ENCODE measurements at regions not wholly inside any gene's neighbourhood (a gene's known extent, or its start where the extent isn't known, plus 50 kb on each side); places are given as distances from the start of the nearest gene placed in this dataset.
A peak's percentile ranks its signal among the peaks of the same experiment; 100 is the strongest.

DNA sequence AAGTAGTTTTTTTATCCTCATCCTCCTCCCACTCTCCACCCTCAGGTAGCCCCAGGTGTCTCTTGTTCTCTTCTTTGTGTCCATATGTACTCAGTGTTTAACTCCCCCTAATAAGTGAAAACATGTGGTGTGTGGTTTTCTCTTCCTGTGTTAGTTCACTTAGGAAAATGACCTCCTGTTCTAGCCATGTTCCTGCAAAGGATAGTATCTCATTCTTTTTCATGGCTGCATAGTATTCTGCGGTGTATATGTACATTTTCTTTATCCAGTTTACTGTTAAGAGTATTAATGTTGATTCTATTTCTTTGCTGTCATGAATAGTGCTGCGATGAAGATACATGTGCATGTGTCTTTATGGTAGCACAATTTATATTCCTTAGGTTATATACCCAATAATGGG lies 68.4 kb upstream of the RANBP3L start:
- Histone ChIP-seq H3K27ac (no peak overlapping the region), H3K9me3 (no peaks in the 10 kb centered on the region), H3K4me1 (peaks cover 0 to 39% (median 26%) of the 10 kb centered on the region in 4 donors), H3K4me3 (no peak overlapping the region), H3K36me3 (no peaks in the 10 kb centered on the region), H3K27me3 (no peaks in the 10 kb centered on the region)
- intact Hi-C loops (cut with DNase I; ENCODE audit: low total_unique reads), result no loop called here
- TF ChIP-seq, protein P1, sequence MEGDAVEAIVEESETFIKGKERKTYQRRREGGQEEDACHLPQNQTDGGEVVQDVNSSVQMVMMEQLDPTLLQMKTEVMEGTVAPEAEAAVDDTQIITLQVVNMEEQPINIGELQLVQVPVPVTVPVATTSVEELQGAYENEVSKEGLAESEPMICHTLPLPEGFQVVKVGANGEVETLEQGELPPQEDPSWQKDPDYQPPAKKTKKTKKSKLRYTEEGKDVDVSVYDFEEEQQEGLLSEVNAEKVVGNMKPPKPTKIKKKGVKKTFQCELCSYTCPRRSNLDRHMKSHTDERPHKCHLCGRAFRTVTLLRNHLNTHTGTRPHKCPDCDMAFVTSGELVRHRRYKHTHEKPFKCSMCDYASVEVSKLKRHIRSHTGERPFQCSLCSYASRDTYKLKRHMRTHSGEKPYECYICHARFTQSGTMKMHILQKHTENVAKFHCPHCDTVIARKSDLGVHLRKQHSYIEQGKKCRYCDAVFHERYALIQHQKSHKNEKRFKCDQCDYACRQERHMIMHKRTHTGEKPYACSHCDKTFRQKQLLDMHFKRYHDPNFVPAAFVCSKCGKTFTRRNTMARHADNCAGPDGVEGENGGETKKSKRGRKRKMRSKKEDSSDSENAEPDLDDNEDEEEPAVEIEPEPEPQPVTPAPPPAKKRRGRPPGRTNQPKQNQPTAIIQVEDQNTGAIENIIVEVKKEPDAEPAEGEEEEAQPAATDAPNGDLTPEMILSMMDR (IDR thresholded peaks at IDR 0.05), result no peak
- DNase-seq, result no peak

DNA sequence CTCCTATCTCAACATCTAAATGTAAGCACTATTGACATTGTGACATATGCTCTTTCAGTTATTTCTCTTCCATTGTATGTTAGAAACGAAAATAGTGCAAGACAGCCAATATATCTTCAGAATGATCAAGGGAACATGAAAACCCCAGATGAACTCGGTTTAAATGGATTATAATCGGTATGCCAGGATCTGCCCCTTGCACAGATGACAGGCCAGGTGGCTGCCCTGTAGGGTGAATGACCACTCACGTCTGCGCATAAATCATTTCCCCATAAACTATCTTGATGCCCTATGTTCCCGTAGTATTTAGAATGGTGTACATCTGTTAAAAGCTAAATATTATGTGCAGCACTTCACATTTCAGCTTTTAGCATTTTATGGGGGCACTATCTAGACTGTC lies 69.7 kb upstream of the RANBP3L start:
- no peaks in the 10 kb centered on the region for H3K27me3 ChIP-seq
- H3K4me3 ChIP-seq, result no peak overlapping the region
- intact Hi-C loops (cut with DNase I; ENCODE audit: low total_unique reads), result no loop called here
- H3K4me1 ChIP-seq, result peaks cover 0 to 34% (median 25%) of the 10 kb centered on the region in 4 donors
- no peaks in the 10 kb centered on the region for H3K9me3 ChIP-seq
- TF ChIP-seq, protein P1 (IDR thresholded peaks at IDR 0.05), result no peak
- H3K27ac ChIP-seq, result no peak overlapping the region
- no peak for DNase-seq
- no peaks in the 10 kb centered on the region for H3K36me3 ChIP-seq

DNA sequence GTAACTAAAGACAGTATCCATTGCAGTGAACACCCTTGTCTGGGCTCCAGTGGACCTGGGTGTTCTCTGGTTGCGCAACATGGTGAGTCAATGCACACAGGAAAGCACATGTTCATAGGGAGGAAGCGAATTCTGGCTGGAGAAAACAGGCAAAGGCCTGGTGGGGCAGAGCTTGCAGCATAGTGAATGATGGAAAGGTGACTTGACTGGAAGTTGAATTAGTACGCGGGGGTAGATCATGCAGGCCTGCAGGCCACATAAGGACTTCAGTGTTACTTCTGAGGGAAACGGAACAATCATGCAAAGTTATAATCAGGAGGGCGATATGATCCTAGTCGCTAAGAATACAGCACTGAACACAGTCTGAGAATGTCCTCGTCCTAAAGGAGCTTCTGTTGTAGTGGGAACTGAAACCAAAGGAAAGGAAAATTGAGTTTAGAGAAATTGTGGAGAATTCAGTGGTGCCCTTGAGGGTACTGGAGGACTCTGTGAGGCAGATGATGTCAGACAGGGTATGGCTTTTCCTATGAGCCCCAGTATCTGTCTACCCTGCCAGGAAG lies 71.9 kb upstream of the RANBP3L start:
- peaks cover 0 to 20% (median 9%) of the 10 kb centered on the region in 4 donors for H3K4me1 ChIP-seq
- H3K27ac ChIP-seq, result peak overlapping the region; percentile 14 to 17
- no peaks in the 10 kb centered on the region for H3K9me3 ChIP-seq
- no peaks in the 10 kb centered on the region for H3K27me3 ChIP-seq
- TF ChIP-seq, protein P1 (IDR thresholded peaks at IDR 0.05), result no peak
- H3K4me3 ChIP-seq, result no peak overlapping the region
- peak; percentile 90 to 93 for DNase-seq
- H3K36me3 ChIP-seq, result no peaks in the 10 kb centered on the region
- intact Hi-C loops (cut with DNase I; ENCODE audit: low total_unique reads), result no loop called here

DNA sequence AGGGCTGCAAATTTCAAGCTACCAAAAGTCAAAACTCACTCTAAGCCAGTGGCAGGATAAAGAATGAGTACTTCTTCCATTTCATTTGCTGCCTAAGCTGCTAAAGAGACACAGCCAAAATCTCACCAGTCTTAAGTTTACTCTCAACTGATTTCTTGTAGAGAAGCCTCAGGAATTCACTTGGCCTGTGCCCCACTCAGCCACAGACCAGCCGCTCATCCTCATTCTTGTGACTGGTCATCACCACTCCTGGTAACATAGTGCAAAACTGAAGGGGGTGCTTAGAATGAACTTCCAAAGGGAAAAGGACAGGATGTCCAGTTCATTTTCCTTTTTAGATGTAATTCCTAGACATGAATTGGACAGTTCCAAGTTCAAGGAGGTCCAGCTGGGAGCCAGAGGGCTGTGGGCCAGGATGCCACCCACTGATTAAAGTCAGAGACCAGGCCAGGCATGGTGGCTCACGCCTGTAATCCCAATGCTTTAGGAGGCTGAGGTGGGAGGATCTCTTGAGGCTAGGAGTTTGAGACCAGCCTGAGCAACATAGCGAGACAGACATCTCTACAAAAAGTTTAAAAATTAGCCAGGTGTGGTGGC lies 72.7 kb upstream of the RANBP3L start:
- Histone ChIP-seq H3K9me3 (no peaks in the 10 kb centered on the region), H3K27ac (peak overlapping the region; percentile 14 to 17), H3K36me3 (no peaks in the 10 kb centered on the region), H3K4me1 (peaks cover 0 to 21% (median 9%) of the 10 kb centered on the region in 4 donors), H3K4me3 (no peak overlapping the region), H3K27me3 (no peaks in the 10 kb centered on the region)
- TF ChIP-seq, protein P1 (IDR thresholded peaks at IDR 0.05), result no peak
- intact Hi-C loops (cut with DNase I; ENCODE audit: low total_unique reads), result no loop called here
- DNase-seq, result peak in 1 of 2 donors; percentile 73

DNA sequence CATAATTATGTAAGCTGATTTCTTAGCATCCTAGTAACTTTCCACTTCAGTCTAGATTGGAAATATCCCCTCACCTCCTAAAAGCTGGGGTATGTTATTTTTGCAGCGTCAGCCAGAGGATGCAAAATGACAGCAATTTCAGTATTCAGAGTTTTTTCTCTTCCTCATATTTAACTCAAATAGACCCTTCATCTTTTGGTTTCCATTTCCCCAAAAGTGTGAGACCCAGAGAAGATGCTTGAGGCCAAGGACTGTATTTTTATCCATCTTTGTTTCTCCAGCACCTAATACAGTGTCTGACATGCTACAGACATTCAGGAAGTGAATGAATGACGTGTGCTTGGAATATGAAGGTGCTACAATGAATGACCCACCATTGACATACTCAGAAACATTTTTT lies 75.5 kb upstream of the RANBP3L start:
- Histone ChIP-seq H3K36me3 (no peaks in the 10 kb centered on the region), H3K27ac (no peak overlapping the region), H3K9me3 (no peaks in the 10 kb centered on the region), H3K4me1 (peaks cover 0 to 21% (median 9%) of the 10 kb centered on the region in 4 donors), H3K4me3 (no peak overlapping the region), H3K27me3 (no peaks in the 10 kb centered on the region)
- DNase-seq, result no peak
- intact Hi-C loops (cut with DNase I; ENCODE audit: low total_unique reads), result no loop called here
- TF ChIP-seq, protein P1 (IDR thresholded peaks at IDR 0.05), result no peak

All from tibial artery (tissue), 4 donors.